ENCODE measurements at regions not wholly inside any gene's neighbourhood (a gene's known extent, or its start where the extent isn't known, plus 50 kb on each side); places are given as distances from the start of the nearest gene placed in this dataset.

GRCh38 chr3:197376020-197376419 is 77.6 kb upstream of the DLG1 start:
- DNase-seq (no peak), ATAC-seq (ENCODE audit: low read depth) (no peak)
- H3K4me3 Mint-ChIP-seq: no peak overlapping the region
- H3K27me3 ChIP-seq (replicated peaks in 1 of 4; ENCODE audit: control extremely low read depth in 1 of 4, control insufficient read depth in 3 of 4, insufficient read depth in 4 of 4, low read length in 3 of 4): peaks cover 0 to 2% (median 0%) of the 10 kb centered on the region in 4 experiments
- H3K9me3 Mint-ChIP-seq (ENCODE audit: insufficient read depth): no peaks in the 10 kb centered on the region
- no peaks in the 10 kb centered on the region for H3K9me3 ChIP-seq (ENCODE audit: control extremely low read depth in 1 of 3, control insufficient read depth in 2 of 3, insufficient read depth in 1 of 3, low read length in 2 of 3)
- no peaks in the 10 kb centered on the region for H3K4me1 ChIP-seq (ENCODE audit: control insufficient read depth in 2 of 2, insufficient read depth in 2 of 2, low read length in 2 of 2)
- WGBS (ENCODE audit: insufficient coverage): 90% methylated on average over 2 of the region's 4 CpGs
- ChIA-PET CTCF (no interaction called here), POLR2A (no interaction called here)
- no peak overlapping the region for H3K4me3 ChIP-seq (ENCODE audit: control extremely low read depth in 1 of 5, extremely low read depth in 1 of 5, insufficient read depth in 1 of 5, low read depth in 2 of 5, low read length in 4 of 5)
- H3K4me1 Mint-ChIP-seq: no peaks in the 10 kb centered on the region
- H3K27ac Mint-ChIP-seq: no peak overlapping the region
- TF ChIP-seq CTCF (IDR thresholded peaks at IDR 0.05) (no peak), EZH2 (IDR thresholded peaks at IDR 0.05; ENCODE audit: borderline replicate concordance, insufficient read depth, low read depth, low read length, poor library complexity, severe bottlenecking) (no peak)
- no peak overlapping the region for H3K27ac ChIP-seq (ENCODE audit: low read length in 2 of 2)
- no peak overlapping the region for H3K9ac ChIP-seq (ENCODE audit: low read length)
- H3K79me2 ChIP-seq (ENCODE audit: control insufficient read depth, insufficient read depth, low read length): no peaks in the 10 kb centered on the region
- H4K20me1 ChIP-seq (ENCODE audit: control insufficient read depth, insufficient read depth, low read length, poor library complexity, severe bottlenecking): no peaks in the 10 kb centered on the region
- no peak overlapping the region for H3K4me2 ChIP-seq (replicated peaks; ENCODE audit: low read depth, low read length, poor library complexity, severe bottlenecking)
- intact Hi-C loops (cut with micrococcal nuclease): no loop called here
- peaks cover 24% of the 10 kb centered on the region for H3K27me3 Mint-ChIP-seq
- no peak overlapping the region for H2AFZ ChIP-seq (ENCODE audit: insufficient read depth, low read depth, low read length, poor library complexity, severe bottlenecking)
- no peaks in the 10 kb centered on the region for H3K36me3 ChIP-seq (replicated peaks in 1 of 2; ENCODE audit: control extremely low read depth in 1 of 2, control insufficient read depth in 1 of 2, extremely low read depth in 1 of 2, insufficient read depth in 2 of 2, low read length in 1 of 2)

- H2AFZ ChIP-seq (ENCODE audit: insufficient read depth, low read depth, low read length, poor library complexity, severe bottlenecking): no peak overlapping the region
- TF ChIP-seq CTCF (IDR thresholded peaks at IDR 0.05): no peak
- no peak for TF ChIP-seq EZH2 (IDR thresholded peaks at IDR 0.05; ENCODE audit: borderline replicate concordance, insufficient read depth, low read depth, low read length, poor library complexity, severe bottlenecking)
- H3K9ac ChIP-seq (ENCODE audit: low read length): no peak overlapping the region
- Mint-ChIP-seq H3K9me3 (ENCODE audit: insufficient read depth) (no peaks in the 10 kb centered on the region), H3K27ac (no peak overlapping the region), H3K27me3 (peaks cover 24% of the 10 kb centered on the region), H3K4me1 (no peaks in the 10 kb centered on the region), H3K4me3 (no peak overlapping the region)
- no peaks in the 10 kb centered on the region for H3K4me1 ChIP-seq (ENCODE audit: control insufficient read depth in 2 of 2, insufficient read depth in 2 of 2, low read length in 2 of 2)
- H3K4me3 ChIP-seq (ENCODE audit: control extremely low read depth in 1 of 5, extremely low read depth in 1 of 5, insufficient read depth in 1 of 5, low read depth in 2 of 5, low read length in 4 of 5): no peak overlapping the region
- DNase-seq (no peak), ATAC-seq (ENCODE audit: low read depth) (no peak)
- 96% methylated on average over 4 of the region's 11 CpGs for WGBS (ENCODE audit: insufficient coverage)
- peaks cover 0 to 2% (median 0%) of the 10 kb centered on the region in 4 experiments for H3K27me3 ChIP-seq (replicated peaks in 1 of 4; ENCODE audit: control extremely low read depth in 1 of 4, control insufficient read depth in 3 of 4, insufficient read depth in 4 of 4, low read length in 3 of 4)
- H3K36me3 ChIP-seq (replicated peaks in 1 of 2; ENCODE audit: control extremely low read depth in 1 of 2, control insufficient read depth in 1 of 2, extremely low read depth in 1 of 2, insufficient read depth in 2 of 2, low read length in 1 of 2): no peaks in the 10 kb centered on the region
- H4K20me1 ChIP-seq (ENCODE audit: control insufficient read depth, insufficient read depth, low read length, poor library complexity, severe bottlenecking): no peaks in the 10 kb centered on the region
- no peaks in the 10 kb centered on the region for H3K79me2 ChIP-seq (ENCODE audit: control insufficient read depth, insufficient read depth, low read length)
- ChIA-PET POLR2A (no interaction called here), CTCF (no interaction called here)
- H3K27ac ChIP-seq (ENCODE audit: low read length in 2 of 2): no peak overlapping the region
- no peak overlapping the region for H3K4me2 ChIP-seq (replicated peaks; ENCODE audit: low read depth, low read length, poor library complexity, severe bottlenecking)
- no peaks in the 10 kb centered on the region for H3K9me3 ChIP-seq (ENCODE audit: control extremely low read depth in 1 of 3, control insufficient read depth in 2 of 3, insufficient read depth in 1 of 3, low read length in 2 of 3)
- intact Hi-C loops (cut with micrococcal nuclease): no loop called here
Measured at GRCh38 chr3:197375001-197375441, 76.6 kb upstream of the DLG1 start.

All from B cell (primary cell).